ENCODE measurements at regions not wholly inside any gene's neighbourhood (a gene's known extent, or its start where the extent isn't known, plus 50 kb on each side); places are given as distances from the start of the nearest gene placed in this dataset.

- TF ChIP-seq EP300 (IDR thresholded peaks at IDR 0.05): no peak
- TF ChIP-seq CTCF (IDR thresholded peaks at IDR 0.05): no peak
Measured at GRCh38 chr5:52375969-52376368, 411.7 kb upstream of the ITGA1 start.
